HG02852 (cell line): ENCODE measurements at regions not wholly inside any gene's neighbourhood (a gene's known extent, or its start where the extent isn't known, plus 50 kb on each side); places are given as distances from the start of the nearest gene placed in this dataset.

ENCODE experiments used
- ATAC-seq: cut with Tn5 transposase; IDR thresholded peaks from one replicate; pipeline ENCODE4 v1.9.1; 2021; ENCODE audit warnings: mild to moderate bottlenecking, moderate library complexity; ENCODE audit not compliant: unreplicated experiment

- ATAC-seq = no peak
These were observed 252.2 kb downstream of the ENGASE start for GRCh38 chr17:79326814-79327213.

- ATAC-seq = no peak
These were observed 251.2 kb downstream of the ENGASE start for GRCh38 chr17:79325709-79326430.

- ATAC-seq = no peak
These were observed 249.6 kb downstream of the ENGASE start for GRCh38 chr17:79324194-79324593.

- no peak for ATAC-seq
These were observed 248.9 kb downstream of the ENGASE start for GRCh38 chr17:79323566-79323965.

GRCh38 chr17:79322211-79323123 is 247.8 kb downstream of the ENGASE start:
- ATAC-seq = no peak

- ATAC-seq = no peak
These were observed 245.7 kb downstream of the ENGASE start for GRCh38 chr17:79320331-79320730.

GRCh38 chr17:79317916-79318315 is 243.3 kb downstream of the ENGASE start:
- no peak for ATAC-seq

- ATAC-seq = no peak
These were observed 242.2 kb downstream of the ENGASE start for GRCh38 chr17:79316805-79317204.

- ATAC-seq = no peak
These were observed 240.9 kb downstream of the ENGASE start for GRCh38 chr17:79315358-79316105.

- ATAC-seq = no peak
These were observed 240.2 kb downstream of the ENGASE start for GRCh38 chr17:79314617-79315357.

- ATAC-seq = no peak
These were observed 236.7 kb downstream of the ENGASE start for GRCh38 chr17:79311373-79311772.

GRCh38 chr17:79306424-79307318 is 232.0 kb downstream of the ENGASE start:
- no peak for ATAC-seq

- no peak for ATAC-seq
These were observed 231.3 kb downstream of the ENGASE start for GRCh38 chr17:79305768-79306423.

- ATAC-seq = no peak
These were observed 230.7 kb downstream of the ENGASE start for GRCh38 chr17:79305376-79305767.

- no peak for ATAC-seq
These were observed 230.3 kb downstream of the ENGASE start for GRCh38 chr17:79304884-79305283.

GRCh38 chr17:79303641-79304205 is 229.1 kb downstream of the ENGASE start:
- no peak for ATAC-seq

- no peak for ATAC-seq
These were observed 226.8 kb downstream of the ENGASE start for GRCh38 chr17:79301469-79301868.

GRCh38 chr17:79299349-79299748 is 224.7 kb downstream of the ENGASE start:
- ATAC-seq = no peak

- no peak for ATAC-seq
These were observed 224.2 kb downstream of the ENGASE start for GRCh38 chr17:79298799-79299198.
